Activated T-cell treated with anti-CD3 and anti-CD28 coated beads for 1 hour (primary cell): ENCODE measurements at regions not wholly inside any gene's neighbourhood (a gene's known extent, or its start where the extent isn't known, plus 50 kb on each side); places are given as distances from the start of the nearest gene placed in this dataset.

ENCODE experiments used
- DNase-seq: peaks from one replicate; pipeline ENCODE4 v3.0.0-alpha.2; 2020; ENCODE audit warnings: low read depth

- DNase-seq, result no peak
Observed at GRCh38 chr14:82445810-82446570, 912.3 kb upstream of the SEL1L start.

GRCh38 chr14:82447586-82447985 lies 913.9 kb upstream of the SEL1L start:
- DNase-seq, result no peak

- DNase-seq, result no peak
Observed at GRCh38 chr14:82449926-82450468, 916.3 kb upstream of the SEL1L start.

- no peak for DNase-seq
Observed at GRCh38 chr14:82451675-82452074, 918.0 kb upstream of the SEL1L start.

GRCh38 chr14:82482345-82482744 lies 948.7 kb upstream of the SEL1L start:
- no peak for DNase-seq

GRCh38 chr14:82488473-82488872 lies 954.8 kb upstream of the SEL1L start:
- no peak for DNase-seq

GRCh38 chr14:82490397-82490796 lies 956.7 kb upstream of the SEL1L start:
- DNase-seq, result no peak

GRCh38 chr14:82492157-82492556 lies 958.5 kb upstream of the SEL1L start:
- DNase-seq, result no peak

- DNase-seq, result no peak
Observed at GRCh38 chr14:82500222-82500621, 966.6 kb upstream of the SEL1L start.

- DNase-seq, result no peak
Observed at GRCh38 chr14:82501554-82501953, 967.9 kb upstream of the SEL1L start.

GRCh38 chr14:82502043-82502442 lies 968.4 kb upstream of the SEL1L start:
- no peak for DNase-seq

GRCh38 chr14:82504894-82505293 lies 971.2 kb upstream of the SEL1L start:
- no peak for DNase-seq

GRCh38 chr14:82510007-82510406 lies 976.4 kb upstream of the SEL1L start:
- no peak for DNase-seq

- DNase-seq, result no peak
Observed at GRCh38 chr14:82511399-82511798, 977.7 kb upstream of the SEL1L start.

GRCh38 chr14:82520765-82521164 lies 987.1 kb upstream of the SEL1L start:
- DNase-seq, result no peak

GRCh38 chr14:82521191-82521590 lies 987.5 kb upstream of the SEL1L start:
- DNase-seq, result no peak

- DNase-seq, result no peak
Observed at GRCh38 chr14:82528016-82528415, 994.4 kb upstream of the SEL1L start.

- DNase-seq, result no peak
Observed at GRCh38 chr14:82533351-82533750, 999.7 kb upstream of the SEL1L start.

- no peak for DNase-seq
Observed at GRCh38 chr14:82536566-82536965, 1002.9 kb upstream of the SEL1L start.

- DNase-seq, result no peak
Observed at GRCh38 chr14:82537831-82538230, 1004.2 kb upstream of the SEL1L start.

- no peak for DNase-seq
Observed at GRCh38 chr14:82546401-82546800, 1012.7 kb upstream of the SEL1L start.

- DNase-seq, result no peak
Observed at GRCh38 chr14:82549306-82549990, 1015.8 kb upstream of the SEL1L start.

- DNase-seq, result no peak
Observed at GRCh38 chr14:82562881-82563280, 1029.2 kb upstream of the SEL1L start.
